Epithelial cell of proximal tubule (primary cell): ENCODE measurements at regions not wholly inside any gene's neighbourhood (a gene's known extent, or its start where the extent isn't known, plus 50 kb on each side); places are given as distances from the start of the nearest gene placed in this dataset.

ENCODE experiments used
- DNase-seq: peaks from one replicate; pipeline ENCODE4 v3.0.0-alpha.2; 2011; ENCODE audit warnings: low read depth
- H3K4me3 ChIP-seq: 2 replicates; pipeline ENCODE4 v1.5.1; 2011; ENCODE audit warnings: low read depth, mild to moderate bottlenecking, low read length
- TF ChIP-seq, protein P1 (sequence below): conservative IDR thresholded peaks from 2 replicates; pipeline ENCODE4 v1.5.1; 2012; ENCODE audit warnings: low read depth, mild to moderate bottlenecking, low read length

DNA sequence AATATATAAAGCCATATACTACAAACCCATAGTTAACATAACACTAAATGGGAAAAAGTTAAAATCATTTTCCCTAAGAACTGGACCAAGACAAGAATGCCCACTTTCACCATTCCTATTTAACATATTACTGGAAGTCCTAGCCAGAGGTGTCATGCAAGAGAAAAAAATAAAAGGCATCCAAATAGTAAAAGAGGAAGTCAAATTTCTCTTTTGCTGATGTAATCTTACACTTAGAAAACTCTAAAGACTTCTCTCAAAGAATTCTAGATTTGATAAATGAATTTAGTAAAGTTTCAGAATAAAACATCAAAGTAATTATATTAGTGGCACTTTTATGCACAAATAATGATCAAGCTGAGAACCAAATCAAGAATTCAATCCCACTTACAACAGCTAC, 678.9 kb upstream of the SLITRK5 start:
- TF ChIP-seq, protein P1, sequence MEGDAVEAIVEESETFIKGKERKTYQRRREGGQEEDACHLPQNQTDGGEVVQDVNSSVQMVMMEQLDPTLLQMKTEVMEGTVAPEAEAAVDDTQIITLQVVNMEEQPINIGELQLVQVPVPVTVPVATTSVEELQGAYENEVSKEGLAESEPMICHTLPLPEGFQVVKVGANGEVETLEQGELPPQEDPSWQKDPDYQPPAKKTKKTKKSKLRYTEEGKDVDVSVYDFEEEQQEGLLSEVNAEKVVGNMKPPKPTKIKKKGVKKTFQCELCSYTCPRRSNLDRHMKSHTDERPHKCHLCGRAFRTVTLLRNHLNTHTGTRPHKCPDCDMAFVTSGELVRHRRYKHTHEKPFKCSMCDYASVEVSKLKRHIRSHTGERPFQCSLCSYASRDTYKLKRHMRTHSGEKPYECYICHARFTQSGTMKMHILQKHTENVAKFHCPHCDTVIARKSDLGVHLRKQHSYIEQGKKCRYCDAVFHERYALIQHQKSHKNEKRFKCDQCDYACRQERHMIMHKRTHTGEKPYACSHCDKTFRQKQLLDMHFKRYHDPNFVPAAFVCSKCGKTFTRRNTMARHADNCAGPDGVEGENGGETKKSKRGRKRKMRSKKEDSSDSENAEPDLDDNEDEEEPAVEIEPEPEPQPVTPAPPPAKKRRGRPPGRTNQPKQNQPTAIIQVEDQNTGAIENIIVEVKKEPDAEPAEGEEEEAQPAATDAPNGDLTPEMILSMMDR = no peak
- DNase-seq = no peak
- H3K4me3 ChIP-seq = no peak overlapping the region

DNA sequence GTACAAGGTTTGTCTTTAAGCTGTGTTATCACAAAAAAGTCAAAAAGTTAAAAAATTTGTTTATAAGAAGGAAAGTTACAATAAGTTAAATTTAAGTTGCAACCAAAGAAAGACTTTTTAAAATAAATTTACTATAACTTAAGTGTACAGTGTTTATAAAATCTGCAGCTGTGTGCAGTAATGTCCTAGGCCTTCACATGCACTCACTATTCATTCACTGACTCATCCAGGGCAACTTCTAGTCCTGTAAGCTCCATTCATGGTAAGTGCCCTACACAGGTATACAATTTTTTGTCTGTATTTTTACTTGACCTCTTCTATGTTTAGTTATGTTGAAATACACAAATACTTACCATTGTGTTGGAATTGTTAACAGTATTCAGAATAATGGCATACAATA, 667.9 kb upstream of the SLITRK5 start:
- no peak overlapping the region for H3K4me3 ChIP-seq
- TF ChIP-seq, protein P1 = no peak
- no peak for DNase-seq

DNA sequence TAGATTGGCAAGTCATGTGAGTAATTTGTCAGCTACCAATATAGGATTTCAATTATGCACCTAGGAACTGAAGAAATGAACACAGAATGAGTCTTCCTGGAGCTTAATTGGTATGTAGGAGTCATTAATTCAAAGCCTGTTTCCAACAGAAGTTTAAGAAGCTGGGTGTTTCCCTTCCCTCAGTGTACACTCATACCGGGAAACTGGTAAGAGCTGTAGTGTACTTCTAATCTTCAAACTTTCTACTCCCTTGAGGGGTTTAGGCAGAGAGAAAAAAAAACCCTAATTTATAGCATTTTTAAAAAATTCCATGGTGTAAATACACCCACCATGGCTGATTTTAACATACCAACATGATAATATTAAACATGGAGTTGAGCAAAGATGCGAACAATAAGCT, 665.7 kb upstream of the SLITRK5 start:
- DNase-seq = no peak
- H3K4me3 ChIP-seq = no peak overlapping the region
- TF ChIP-seq, protein P1 = no peak

DNA sequence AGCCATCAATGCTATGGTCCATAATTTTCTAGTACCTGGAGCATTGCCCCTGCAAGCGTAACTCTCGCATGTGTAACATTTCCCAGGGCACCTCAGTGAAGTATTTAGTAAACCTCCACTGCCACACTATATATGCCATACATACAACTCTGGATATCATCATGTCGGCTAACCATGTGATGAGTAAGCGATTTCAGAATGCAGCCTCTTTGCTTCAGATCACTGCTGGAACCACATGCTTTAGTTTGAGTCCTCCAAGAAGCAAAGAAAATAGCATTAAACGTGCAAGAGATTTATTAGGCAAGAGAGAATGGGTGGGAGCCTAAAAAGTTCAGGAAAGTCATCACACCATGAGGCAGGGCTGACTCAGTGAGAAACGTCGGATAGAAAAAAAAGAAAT, 635.6 kb upstream of the SLITRK5 start:
- no peak overlapping the region for H3K4me3 ChIP-seq
- TF ChIP-seq, protein P1 = no peak
- no peak for DNase-seq

DNA sequence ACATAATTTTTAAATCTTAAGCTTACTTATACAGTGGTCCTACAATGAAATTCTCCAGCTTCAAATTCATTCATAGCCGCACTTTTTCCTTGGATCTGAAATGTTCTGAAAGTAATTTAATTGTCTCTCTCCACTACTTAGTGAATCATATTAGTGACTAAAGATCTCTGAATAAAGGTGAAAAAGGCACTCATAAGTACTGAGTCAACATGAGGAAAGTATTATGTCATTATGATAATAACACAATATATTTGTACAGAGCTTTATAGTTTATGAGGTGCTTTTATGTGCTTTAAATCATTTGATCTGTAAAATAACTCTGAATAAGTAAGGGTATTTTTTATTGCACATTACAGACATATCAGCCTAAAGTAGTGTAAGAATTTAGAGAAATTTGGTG, 628.2 kb upstream of the SLITRK5 start:
- DNase-seq = no peak
- TF ChIP-seq, protein P1 = no peak
- H3K4me3 ChIP-seq = no peak overlapping the region

DNA sequence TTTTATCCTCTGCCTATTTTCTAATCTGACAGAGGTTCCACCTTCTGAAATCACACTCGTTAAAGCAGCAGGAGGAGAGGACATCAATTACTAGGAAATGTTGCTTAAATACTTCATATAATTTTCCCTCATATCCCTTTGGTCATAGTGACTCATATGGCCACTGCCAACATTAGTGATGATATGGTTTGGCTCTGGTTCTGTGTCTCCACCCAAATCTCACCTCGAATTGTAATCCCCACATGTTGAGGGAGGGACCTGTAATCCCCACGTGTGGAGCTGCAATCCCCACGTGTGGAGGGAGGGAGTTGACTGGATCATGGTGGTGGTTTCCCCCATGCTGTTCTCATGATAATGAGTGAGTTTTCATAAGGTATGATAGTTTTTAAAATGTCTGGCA, 618.4 kb upstream of the SLITRK5 start:
- no peak overlapping the region for H3K4me3 ChIP-seq
- TF ChIP-seq, protein P1 = no peak
- no peak for DNase-seq

DNA sequence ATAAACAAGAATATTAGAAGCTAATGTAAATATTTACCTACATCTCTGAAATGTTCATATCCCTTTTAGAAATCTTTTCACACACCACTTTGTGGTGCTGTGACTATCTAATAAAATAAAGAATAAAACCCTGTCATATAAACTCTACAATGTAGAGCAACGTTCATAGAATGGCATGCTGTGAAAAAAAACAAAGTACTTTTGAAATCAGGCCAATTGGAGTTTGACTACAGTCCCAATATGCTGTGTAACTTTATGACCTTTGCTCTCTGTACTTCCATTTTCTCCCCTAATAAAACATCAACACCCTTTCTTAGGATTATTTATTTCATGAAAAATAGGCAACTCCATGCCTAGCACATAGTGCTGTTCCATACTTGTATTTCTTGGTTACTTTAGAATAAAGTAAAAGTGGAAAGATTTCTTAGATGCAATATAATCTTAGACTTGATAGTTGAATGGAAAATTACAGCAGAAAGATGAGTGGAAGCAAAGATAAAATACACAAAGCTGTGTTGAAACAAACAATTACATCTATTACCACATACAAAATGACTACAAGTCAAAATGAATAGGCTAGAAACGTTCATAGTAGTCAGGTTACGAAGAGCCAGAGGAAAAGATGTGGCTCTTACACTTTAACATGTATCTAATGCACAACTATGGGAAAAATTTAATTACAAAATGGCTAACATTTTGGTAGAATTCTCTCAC, 613.2 kb upstream of the SLITRK5 start:
- no peak for DNase-seq
- no peak overlapping the region for H3K4me3 ChIP-seq
- TF ChIP-seq, protein P1 = no peak
